Panc1 (cell line): ENCODE measurements at regions not wholly inside any gene's neighbourhood (a gene's known extent, or its start where the extent isn't known, plus 50 kb on each side); places are given as distances from the start of the nearest gene placed in this dataset.

Experiments used
- ATAC-seq: fragments of 200-7000 bp; cut with Tn5 transposase; 2 replicates; pipeline ENCODE4 v1.9.1; 2020; ENCODE audit warnings: mild to moderate bottlenecking, moderate library complexity
- BruUV-seq: library from RNA; stranded (reverse); fragments of 400-500 nt; replicated peaks from 2 replicates; lab custom pipeline; 2021; lab: Mats Ljungman, UMichigan
- CTCF ChIA-PET: fragments of 300-600 bp; sonication (Branson Sonifier 250); formaldehyde crosslinking; loops from one replicate; lab custom pipeline; 2022; ENCODE audit warnings: antibody characterized with exemption; lab: Charles Lee
- POLR2A ChIA-PET: fragments of 300-600 bp; sonication (Branson Sonifier 250); formaldehyde crosslinking; loops from one replicate; lab custom pipeline; 2022; ENCODE audit warnings: antibody characterized with exemption; lab: Charles Lee
- DNase-seq: peaks from one replicate; pipeline ENCODE4 v3.0.0-alpha.2; 2010; ENCODE audit warnings: low read depth, low spot score
- H3K27ac ChIP-seq: 2 replicates; pipeline ENCODE4 v1.5.1; 2011; ENCODE audit warnings: mild to moderate bottlenecking, low read length, inconsistent platforms
- H3K27me3 ChIP-seq: fragments of 200-500 bp; sonication (Bioruptor generic); 2 replicates; pipeline ENCODE4 v1.6.0; 2014; ENCODE audit warnings: low read length, inconsistent platforms; ENCODE audit not compliant: control insufficient read depth, insufficient read depth
- H3K36me3 ChIP-seq: fragments of 200-500 bp; sonication (Bioruptor generic); 2 replicates; pipeline ENCODE4 v1.5.1; 2014; ENCODE audit warnings: inconsistent platforms, mild to moderate bottlenecking, low read length, moderate library complexity; ENCODE audit not compliant: control insufficient read depth, insufficient read depth
- H3K4me1 ChIP-seq: 2 replicates; pipeline ENCODE4 v1.5.1; 2011; ENCODE audit warnings: inconsistent platforms, mild to moderate bottlenecking, low read length, moderate library complexity; ENCODE audit not compliant: control insufficient read depth, insufficient read depth
- H3K4me3 ChIP-seq, 2 experiments: 2 replicates each; pipeline ENCODE4 v1.5.1; 2011 to 2012; ENCODE audit warnings: low read depth in 2 of 2, low read length in 2 of 2, mild to moderate bottlenecking in 2 of 2, inconsistent platforms in 1 of 2, moderate library complexity in 1 of 2
- H3K9me3 ChIP-seq: fragments of 200-500 bp; sonication (Bioruptor generic); 2 replicates; pipeline ENCODE4 v1.5.1; 2014; ENCODE audit warnings: low read depth, mild to moderate bottlenecking, inconsistent platforms, low read length, moderate library complexity; ENCODE audit not compliant: control insufficient read depth, insufficient read depth
- CTCF ChIP-seq: fragments of 450-650 bp; IDR thresholded peaks from 2 replicates; pipeline ENCODE4 v1.5.1; 2017; ENCODE audit warnings: mild to moderate bottlenecking
- POLR2AphosphoS5 ChIP-seq: IDR thresholded peaks from 2 replicates; pipeline ENCODE4 v1.6.1; 2012; ENCODE audit warnings: mild to moderate bottlenecking, low read depth, low read length, moderate library complexity
- REST ChIP-seq, 2 experiments: IDR thresholded peaks; 2 replicates each; pipeline ENCODE4 v1.6.1; 2011 to 2012; ENCODE audit warnings: low read depth in 2 of 2, control low read depth in 1 of 2, low read length in 1 of 2, mild to moderate bottlenecking in 1 of 2, moderate library complexity in 1 of 2; ENCODE audit not compliant: insufficient read depth in 1 of 2
- SIN3A ChIP-seq: IDR thresholded peaks from 2 replicates; pipeline ENCODE4 v1.6.1; 2012; ENCODE audit warnings: low read depth, mild to moderate bottlenecking, low read length, moderate library complexity, borderline replicate concordance; ENCODE audit not compliant: insufficient read depth
- TCF7L2 ChIP-seq: IDR thresholded peaks from 2 replicates; pipeline ENCODE4 v1.6.1; 2011; ENCODE audit warnings: mild to moderate bottlenecking, low read depth, low read length, inconsistent platforms
- in situ Hi-C: cut with HindIII; loops from 2 replicates; pipeline ENCODE4 v1.10.0; 2016; ENCODE audit warnings: low sequenced_read_pairs, low pct_unique_long_range_greater_than_20kb
- intact Hi-C: fragments of 100-400 bp; cut with micrococcal nuclease; formaldehyde crosslinking; loops from one replicate; pipeline ENCODE4 v1.10.0; 2022; ENCODE audit not compliant: unreplicated experiment

GRCh38 chr1:56153276-56153675 lies 426.1 kb downstream of the PLPP3 start:
- no peak overlapping the region for H3K27ac ChIP-seq
- DNase-seq (no peak), ATAC-seq (no peak)
- no peaks in the 10 kb centered on the region for H3K9me3 ChIP-seq
- no peaks in the 10 kb centered on the region for H3K36me3 ChIP-seq
- CTCF ChIA-PET: no interaction called here
- POLR2A ChIA-PET: no interaction called here
- TF ChIP-seq POLR2AphosphoS5 (no peak), SIN3A (no peak), TCF7L2 (no peak), CTCF (no peak), REST (IDR thresholded peaks at IDR 0.05; ENCODE audit: insufficient read depth in 1 of 2, low read depth in 2 of 2, low read length in 1 of 2) (no peak)
- in situ Hi-C loops (no loop called here), intact Hi-C loops (no loop called here)
- no peaks in the 10 kb centered on the region for H3K4me1 ChIP-seq
- BruUV-seq: no TSS peak
- H3K27me3 ChIP-seq: no peaks in the 10 kb centered on the region; the same call in 1 of the 2 replicates
- H3K4me3 ChIP-seq: no peak overlapping the region

GRCh38 chr1:56152635-56153034 lies 426.7 kb downstream of the PLPP3 start:
- Histone ChIP-seq H3K27ac (no peak overlapping the region), H3K36me3 (no peaks in the 10 kb centered on the region), H3K4me3 (no peak overlapping the region), H3K27me3 (no peaks in the 10 kb centered on the region; the same call in 1 of the 2 replicates), H3K4me1 (no peaks in the 10 kb centered on the region), H3K9me3 (no peaks in the 10 kb centered on the region)
- CTCF ChIA-PET: no interaction called here
- ATAC-seq (no peak), DNase-seq (no peak)
- in situ Hi-C loops: no loop called here
- TF ChIP-seq TCF7L2: no peak
- no TSS peak for BruUV-seq
- intact Hi-C loops: no loop called here
- POLR2A ChIA-PET: no interaction called here

- DNase-seq (no peak), ATAC-seq (no peak)
- ChIA-PET CTCF (no interaction called here), POLR2A (no interaction called here)
- H3K27ac ChIP-seq: no peak overlapping the region
- no peaks in the 10 kb centered on the region; the same call in 1 of the 2 replicates for H3K27me3 ChIP-seq
- H3K4me1 ChIP-seq: no peaks in the 10 kb centered on the region
- in situ Hi-C loops (no loop called here), intact Hi-C loops (no loop called here)
- TF ChIP-seq CTCF (no peak), TCF7L2 (no peak), SIN3A (no peak), REST (IDR thresholded peaks at IDR 0.05; ENCODE audit: insufficient read depth in 1 of 2, low read depth in 2 of 2, low read length in 1 of 2) (no peak), POLR2AphosphoS5 (no peak)
- H3K36me3 ChIP-seq: no peaks in the 10 kb centered on the region
- no peaks in the 10 kb centered on the region for H3K9me3 ChIP-seq
- H3K4me3 ChIP-seq: no peak overlapping the region
- no TSS peak for BruUV-seq
Measured at GRCh38 chr1:56151402-56151801, 428.0 kb downstream of the PLPP3 start.
